ENCODE measurements at regions not wholly inside any gene's neighbourhood (a gene's known extent, or its start where the extent isn't known, plus 50 kb on each side); places are given as distances from the start of the nearest gene placed in this dataset.

GRCh38 chr13:33636243-33636642, 181.7 kb upstream of the RFC3 start:
- Histone ChIP-seq H3K4me2 (ENCODE audit: low read depth, low read length) (no peak overlapping the region), H4K20me1 (ENCODE audit: insufficient read depth, low read length) (no peaks in the 10 kb centered on the region), H3K9ac (ENCODE audit: low read depth, low read length) (no peak overlapping the region), H2AK9ac (replicated peaks; ENCODE audit: low read depth, low read length, poor library complexity) (no peak overlapping the region), H3K4me1 (ENCODE audit: control insufficient read depth, insufficient read depth, low read length) (peaks cover 11% of the 10 kb centered on the region), H3K79me1 (ENCODE audit: low read depth in 1 of 2, low read length in 2 of 2) (no peaks in the 10 kb centered on the region), H2BK20ac (ENCODE audit: low read depth, low read length) (no peak overlapping the region), H3K27me3 (ENCODE audit: control insufficient read depth, insufficient read depth, low read length) (no peaks in the 10 kb centered on the region), H4K8ac (ENCODE audit: low read depth in 2 of 2, low read length in 2 of 2) (no peak overlapping the region), H3K36me3 (ENCODE audit: control insufficient read depth, insufficient read depth, low read length) (no peaks in the 10 kb centered on the region), H3K14ac (replicated peaks; ENCODE audit: low read depth, low read length) (no peak overlapping the region), H2AFZ (replicated peaks; ENCODE audit: low read length, poor library complexity) (no peak overlapping the region), H2BK120ac (ENCODE audit: low read depth, low read length) (no peak overlapping the region), H4K91ac (ENCODE audit: insufficient read depth, low read depth, low read length) (no peak overlapping the region), H3K56ac (ENCODE audit: extremely low read depth, insufficient read depth, low read length) (no peak overlapping the region), H3K4me3 (ENCODE audit: insufficient read depth, low read depth, low read length) (no peak overlapping the region), H4K5ac (ENCODE audit: low read depth, low read length) (no peak overlapping the region; the same call in 1 of the 2 replicates), H2BK5ac (ENCODE audit: low read depth, low read length, poor library complexity, severe bottlenecking) (no peak overlapping the region), H3K23ac (ENCODE audit: low read depth, low read length) (no peak overlapping the region), H3K9me3 (ENCODE audit: control insufficient read depth, insufficient read depth, low read length) (no peaks in the 10 kb centered on the region), H3K18ac (ENCODE audit: low read depth, low read length) (peak overlapping the region; percentile 37; the same call in 1 of the 2 replicates), H2BK15ac (ENCODE audit: low read depth, low read length) (no peak overlapping the region), H3K9me1 (ENCODE audit: insufficient read depth, low read length) (0 out of 2 replicates have a peak, but pooled peaks cover 2% of the 10 kb centered on the region), H3K27ac (ENCODE audit: insufficient read depth, low read length) (no peak overlapping the region), H2AK5ac (ENCODE audit: low read depth, low read length) (no peak overlapping the region), H3K4ac (ENCODE audit: low read depth, low read length) (no peak overlapping the region)
- TF ChIP-seq RCOR1 (IDR thresholded peaks at IDR 0.05; ENCODE audit: insufficient replicate concordance, low read length) = no peak
- no peak for TF ChIP-seq SMC3 (IDR thresholded peaks at IDR 0.05; ENCODE audit: low read depth, low read length)
- no peak for TF ChIP-seq CTCF (conservative IDR thresholded peaks at IDR 0.05; ENCODE audit: low read depth, low read length)
- no peak for TF ChIP-seq BHLHE40 (IDR thresholded peaks at IDR 0.05; ENCODE audit: low read depth, low read length)
- TF ChIP-seq RFX5 (IDR thresholded peaks at IDR 0.05; ENCODE audit: low read depth, low read length) = no peak
- TF ChIP-seq MAFK (IDR thresholded peaks at IDR 0.05; ENCODE audit: low read depth, low read length) = no peak
- TF ChIP-seq ELK1 (IDR thresholded peaks at IDR 0.05; ENCODE audit: borderline replicate concordance, low read depth, low read length) = no peak
- no peak for TF ChIP-seq FOS (IDR thresholded peaks at IDR 0.05; ENCODE audit: low read depth, low read length)
- no peak for TF ChIP-seq CHD1 (IDR thresholded peaks at IDR 0.05; ENCODE audit: low read depth, low read length)
- TF ChIP-seq NFE2L2 (IDR thresholded peaks at IDR 0.05; ENCODE audit: low read depth, low read length) = no peak
- TF ChIP-seq USF2 (IDR thresholded peaks at IDR 0.05; ENCODE audit: low read depth, low read length) = no peak
- TF ChIP-seq POLR2A (IDR thresholded peaks at IDR 0.05; ENCODE audit: low read depth, low read length) = no peak
- no peak for TF ChIP-seq CEBPB (IDR thresholded peaks at IDR 0.05; ENCODE audit: low read depth, low read length)
- no peak for TF ChIP-seq MXI1 (IDR thresholded peaks at IDR 0.05; ENCODE audit: borderline replicate concordance, low read depth, low read length)
- no peak for TF ChIP-seq MAZ (IDR thresholded peaks at IDR 0.05; ENCODE audit: borderline replicate concordance, low read depth, low read length)
- no peak for TF ChIP-seq RAD21 (IDR thresholded peaks at IDR 0.05; ENCODE audit: low read length)
- no CpG with 5 or more reads among the region's 5 CpGs for WGBS, 2 experiments (ENCODE audit: extremely low coverage in 2 of 2, insufficient read length in 1 of 2)
- no TSS peak for BruUV-seq (replicated peaks)
- in situ Hi-C loops (cut with MboI; ENCODE audit: low sequenced_read_pairs) = no loop called here
- intact Hi-C loops (cut with micrococcal nuclease) = no loop called here
- POLR2A ChIA-PET (ENCODE audit: unreplicated experiment) = no interaction called here
- dilution Hi-C loops (cut with HindIII; ENCODE audit: low sequenced_read_pairs, unreplicated experiment) = no loop called here
- ATAC-seq (ENCODE audit: low read depth) (no peak), DNase-seq (no peak)
- CTCF ChIA-PET = no interaction called here

Measured in IMR-90 (cell line).